Astrocyte (in vitro differentiated cells and primary cell): ENCODE measurements at regions not wholly inside any gene's neighbourhood (a gene's known extent, or its start where the extent isn't known, plus 50 kb on each side); places are given as distances from the start of the nearest gene placed in this dataset.

Experiments used
- EZH2 ChIP-seq: IDR thresholded peaks from 2 replicates; pipeline ENCODE4 v1.6.1; 2012; ENCODE audit warnings: mild to moderate bottlenecking, low read length, inconsistent platforms; ENCODE audit not compliant: insufficient read depth
- TF ChIP-seq, protein P1 (sequence below): IDR thresholded peaks from 2 replicates; pipeline ENCODE4 v1.5.1; 2011; ENCODE audit warnings: low read depth, mild to moderate bottlenecking, inconsistent platforms, low read length, moderate library complexity; ENCODE audit not compliant: insufficient read depth

DNA sequence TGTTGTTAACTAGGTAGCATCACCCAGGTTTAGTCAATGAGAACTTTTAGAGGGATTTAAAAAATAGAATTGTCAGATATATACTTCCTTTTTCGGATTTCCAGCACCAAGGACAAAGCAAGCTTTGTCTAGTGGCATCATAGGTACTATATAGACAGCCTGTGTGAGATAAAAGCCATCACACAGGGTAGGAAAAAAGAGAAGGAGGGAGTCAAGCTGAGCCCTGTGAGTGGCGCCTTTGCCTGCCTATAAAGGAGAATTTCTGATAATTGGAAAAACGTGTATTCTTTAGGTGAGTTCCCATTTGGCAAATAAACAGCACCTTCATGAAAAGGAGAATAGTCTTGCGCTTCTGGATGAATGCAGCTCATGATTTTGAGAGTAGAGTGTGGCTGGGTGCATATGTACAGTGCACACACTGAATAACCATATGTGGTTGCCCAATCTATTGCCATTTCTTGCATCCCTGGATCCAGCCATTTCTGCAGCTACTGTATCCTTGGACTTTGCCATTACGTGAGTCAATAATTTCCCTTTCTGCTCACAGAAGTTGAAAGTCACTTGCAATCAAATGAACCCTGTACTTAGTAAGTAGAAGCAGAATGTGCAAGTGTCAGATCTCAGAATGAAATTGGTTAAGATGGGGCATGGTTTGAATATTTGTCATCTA, 559.9 kb upstream of the MEX3C start:
- TF ChIP-seq EZH2: no peak
- TF ChIP-seq, protein P1, sequence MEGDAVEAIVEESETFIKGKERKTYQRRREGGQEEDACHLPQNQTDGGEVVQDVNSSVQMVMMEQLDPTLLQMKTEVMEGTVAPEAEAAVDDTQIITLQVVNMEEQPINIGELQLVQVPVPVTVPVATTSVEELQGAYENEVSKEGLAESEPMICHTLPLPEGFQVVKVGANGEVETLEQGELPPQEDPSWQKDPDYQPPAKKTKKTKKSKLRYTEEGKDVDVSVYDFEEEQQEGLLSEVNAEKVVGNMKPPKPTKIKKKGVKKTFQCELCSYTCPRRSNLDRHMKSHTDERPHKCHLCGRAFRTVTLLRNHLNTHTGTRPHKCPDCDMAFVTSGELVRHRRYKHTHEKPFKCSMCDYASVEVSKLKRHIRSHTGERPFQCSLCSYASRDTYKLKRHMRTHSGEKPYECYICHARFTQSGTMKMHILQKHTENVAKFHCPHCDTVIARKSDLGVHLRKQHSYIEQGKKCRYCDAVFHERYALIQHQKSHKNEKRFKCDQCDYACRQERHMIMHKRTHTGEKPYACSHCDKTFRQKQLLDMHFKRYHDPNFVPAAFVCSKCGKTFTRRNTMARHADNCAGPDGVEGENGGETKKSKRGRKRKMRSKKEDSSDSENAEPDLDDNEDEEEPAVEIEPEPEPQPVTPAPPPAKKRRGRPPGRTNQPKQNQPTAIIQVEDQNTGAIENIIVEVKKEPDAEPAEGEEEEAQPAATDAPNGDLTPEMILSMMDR: no peak
